H4 (cell line): ENCODE measurements at regions not wholly inside any gene's neighbourhood (a gene's known extent, or its start where the extent isn't known, plus 50 kb on each side); places are given as distances from the start of the nearest gene placed in this dataset.
A peak's percentile ranks its signal among the peaks of the same experiment; 100 is the strongest.

Experiments
- DNase-seq: peaks from one replicate; pipeline ENCODE4 v3.0.0-alpha.2; 2015; ENCODE audit warnings: low spot score

GRCh38 chr4:163967263-163967662 is 472.8 kb downstream of the TMA16 start:
- DNase-seq, result no peak

- no peak for DNase-seq
Observed at GRCh38 chr4:163967710-163968109, 473.2 kb downstream of the TMA16 start.

- DNase-seq, result no peak
Observed at GRCh38 chr4:163969291-163969690, 474.8 kb downstream of the TMA16 start.

GRCh38 chr4:163976588-163976987 is 482.1 kb downstream of the TMA16 start:
- no peak for DNase-seq

GRCh38 chr4:163988391-163988790 is 493.9 kb downstream of the TMA16 start:
- DNase-seq, result no peak

GRCh38 chr4:163988865-163989264 is 494.4 kb downstream of the TMA16 start:
- no peak for DNase-seq

- DNase-seq, result no peak
Observed at GRCh38 chr4:163991298-163991865, 496.9 kb downstream of the TMA16 start.

- no peak for DNase-seq
Observed at GRCh38 chr4:164009435-164009834, 514.9 kb downstream of the TMA16 start.

GRCh38 chr4:164011791-164012190 is 517.3 kb downstream of the TMA16 start:
- peak; percentile 22 for DNase-seq

GRCh38 chr4:164012396-164013027 is 518.0 kb downstream of the TMA16 start:
- peak; percentile 21 for DNase-seq

- DNase-seq, result no peak
Observed at GRCh38 chr4:164021947-164022346, 527.5 kb downstream of the TMA16 start.

- no peak for DNase-seq
Observed at GRCh38 chr4:164023214-164023613, 528.7 kb downstream of the TMA16 start.

- no peak for DNase-seq
Observed at GRCh38 chr4:164027805-164028204, 533.3 kb downstream of the TMA16 start.

- no peak for DNase-seq
Observed at GRCh38 chr4:164039482-164039881, 545.0 kb downstream of the TMA16 start.

- DNase-seq, result no peak
Observed at GRCh38 chr4:164056426-164057142, 562.1 kb downstream of the TMA16 start.

GRCh38 chr4:164058776-164059445 is 564.4 kb downstream of the TMA16 start:
- DNase-seq, result no peak

- DNase-seq, result no peak
Observed at GRCh38 chr4:164060456-164060855, 566.0 kb downstream of the TMA16 start.

- DNase-seq, result no peak
Observed at GRCh38 chr4:164068392-164068791, 573.9 kb downstream of the TMA16 start.

GRCh38 chr4:164070625-164071024 is 576.1 kb downstream of the TMA16 start:
- DNase-seq, result no peak

GRCh38 chr4:164081371-164081770 is 586.9 kb downstream of the TMA16 start:
- no peak for DNase-seq

GRCh38 chr4:164081801-164082200 is 587.3 kb downstream of the TMA16 start:
- DNase-seq, result no peak

GRCh38 chr4:164087733-164088132 is 593.2 kb downstream of the TMA16 start:
- no peak for DNase-seq
